ENCODE measurements at regions not wholly inside any gene's neighbourhood (a gene's known extent, or its start where the extent isn't known, plus 50 kb on each side); places are given as distances from the start of the nearest gene placed in this dataset.

- no peak for TF ChIP-seq POLR2A (IDR thresholded peaks at IDR 0.05)
- TF ChIP-seq CTCF (IDR thresholded peaks at IDR 0.05): no peak
These were observed 225.4 kb downstream of the CPE start for GRCh38 chr4:165604181-165604580.

Measured in Peyer's patch (tissue), 4 donors.